ENCODE measurements at regions not wholly inside any gene's neighbourhood (a gene's known extent, or its start where the extent isn't known, plus 50 kb on each side); places are given as distances from the start of the nearest gene placed in this dataset.

DNA sequence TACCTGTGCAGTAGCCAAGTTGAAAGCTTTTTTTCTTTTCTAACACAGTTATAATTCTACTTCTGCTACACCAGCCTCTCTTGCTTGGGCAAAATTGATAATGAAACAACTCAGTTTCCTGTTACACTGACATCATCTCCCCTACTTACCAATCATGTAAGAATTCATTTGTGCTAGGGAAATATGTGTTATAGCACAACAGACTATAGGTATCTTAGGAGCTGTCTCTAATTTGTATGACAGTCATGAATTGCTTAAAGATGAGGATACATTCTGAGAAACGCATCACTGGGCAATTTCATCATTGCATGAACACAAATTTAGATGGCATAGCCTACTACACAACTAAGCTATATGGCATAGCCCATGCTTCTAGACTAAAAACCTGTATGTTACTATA, 246.3 kb upstream of the ANKRD50 start:
- peaks cover 0 to 18% of the 10 kb centered on the region in 2 donors for H3K9me3 ChIP-seq (ENCODE audit: control insufficient read depth in 2 of 2, insufficient read depth in 1 of 2, low read depth in 1 of 2, low read length in 1 of 2)
- 80 to 85% (median 81%) methylated on average over 1 of the region's 1 CpG for WGBS, 3 donors
- no peaks in the 10 kb centered on the region for H3K4me1 ChIP-seq (ENCODE audit: control insufficient read depth in 3 of 3, insufficient read depth in 2 of 3, low read depth in 1 of 3, low read length in 2 of 3)
- no peak for DNase-seq
- no peak for FAIRE-seq
- H3K4me3 ChIP-seq (ENCODE audit: low read depth in 1 of 3, low read length in 3 of 3), result no peak overlapping the region
- H3K27me3 ChIP-seq (ENCODE audit: control insufficient read depth in 3 of 3, insufficient read depth in 3 of 3, low read length in 3 of 3), result no peaks in the 10 kb centered on the region
- no peaks in the 10 kb centered on the region for H3K36me3 ChIP-seq (ENCODE audit: control insufficient read depth in 3 of 3, insufficient read depth in 2 of 3, low read depth in 1 of 3, low read length in 3 of 3)
- H3K27ac ChIP-seq (ENCODE audit: low read depth in 1 of 3, low read length in 2 of 3), result no peak overlapping the region

DNA sequence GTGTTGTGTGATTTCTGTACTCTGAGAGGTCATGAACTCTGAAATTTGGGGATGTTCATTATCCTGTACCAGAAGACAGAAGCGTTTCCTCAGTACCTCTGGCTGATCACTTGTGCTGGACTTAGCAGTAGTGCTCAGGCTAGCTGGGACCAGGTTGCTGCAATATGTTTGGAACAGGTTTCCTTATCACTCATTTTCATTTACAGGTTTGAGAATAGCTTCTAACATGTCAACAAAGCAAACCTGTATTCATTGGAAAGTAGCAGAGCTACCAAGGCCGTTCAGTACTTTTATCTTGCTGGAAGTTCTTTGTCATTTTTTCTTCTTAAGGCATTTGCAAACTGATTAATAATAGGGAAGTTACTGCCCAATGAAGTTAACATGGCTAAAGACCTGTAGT, 242.9 kb upstream of the ANKRD50 start:
- H3K4me1 ChIP-seq (ENCODE audit: control insufficient read depth in 3 of 3, insufficient read depth in 2 of 3, low read depth in 1 of 3, low read length in 2 of 3), result no peaks in the 10 kb centered on the region
- WGBS, 3 donors, result 40 to 62% (median 41%) methylated on average over 2 of the region's 2 CpGs
- no peak overlapping the region for H3K4me3 ChIP-seq (ENCODE audit: low read depth in 1 of 3, low read length in 3 of 3)
- H3K27me3 ChIP-seq (ENCODE audit: control insufficient read depth in 3 of 3, insufficient read depth in 3 of 3, low read length in 3 of 3), result no peaks in the 10 kb centered on the region
- no peaks in the 10 kb centered on the region for H3K36me3 ChIP-seq (ENCODE audit: control insufficient read depth in 3 of 3, insufficient read depth in 2 of 3, low read depth in 1 of 3, low read length in 3 of 3)
- no peak for FAIRE-seq
- DNase-seq, result no peak
- no peak overlapping the region for H3K27ac ChIP-seq (ENCODE audit: low read depth in 1 of 3, low read length in 2 of 3)
- H3K9me3 ChIP-seq (ENCODE audit: control insufficient read depth in 2 of 2, insufficient read depth in 1 of 2, low read depth in 1 of 2, low read length in 1 of 2), result peaks cover 0 to 5% of the 10 kb centered on the region in 2 donors

DNA sequence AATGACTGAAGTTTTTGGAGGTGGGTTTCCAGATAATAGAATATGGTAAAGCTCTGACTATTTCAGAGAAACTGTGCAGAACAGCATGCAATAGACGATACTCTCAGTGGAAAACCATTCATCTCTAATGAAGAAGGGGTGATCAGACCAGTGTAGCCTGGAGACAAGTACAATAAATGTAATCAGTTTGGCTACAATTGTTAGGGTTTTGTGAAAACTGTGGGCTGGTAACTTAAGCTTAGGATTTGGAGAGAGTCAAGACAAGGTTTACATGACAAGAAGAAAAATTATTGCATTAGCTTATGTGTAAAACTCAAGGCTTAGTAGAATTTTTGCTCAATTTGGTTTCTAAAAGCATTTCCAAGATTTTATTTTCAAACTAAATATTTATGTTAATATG, 241.5 kb upstream of the ANKRD50 start:
- Histone ChIP-seq H3K27me3 (ENCODE audit: control insufficient read depth in 3 of 3, insufficient read depth in 3 of 3, low read length in 3 of 3) (no peaks in the 10 kb centered on the region), H3K4me3 (ENCODE audit: low read depth in 1 of 3, low read length in 3 of 3) (no peak overlapping the region), H3K4me1 (ENCODE audit: control insufficient read depth in 3 of 3, insufficient read depth in 2 of 3, low read depth in 1 of 3, low read length in 2 of 3) (no peaks in the 10 kb centered on the region), H3K27ac (ENCODE audit: low read depth in 1 of 3, low read length in 2 of 3) (no peak overlapping the region), H3K36me3 (ENCODE audit: control insufficient read depth in 3 of 3, insufficient read depth in 2 of 3, low read depth in 1 of 3, low read length in 3 of 3) (no peaks in the 10 kb centered on the region), H3K9me3 (ENCODE audit: control insufficient read depth in 2 of 2, insufficient read depth in 1 of 2, low read depth in 1 of 2, low read length in 1 of 2) (peaks cover 0 to 2% of the 10 kb centered on the region in 2 donors)
- DNase-seq, result no peak
- 70 to 77% (median 76%) methylated on average over 1 of the region's 1 CpG for WGBS, 3 donors
- no peak for FAIRE-seq

DNA sequence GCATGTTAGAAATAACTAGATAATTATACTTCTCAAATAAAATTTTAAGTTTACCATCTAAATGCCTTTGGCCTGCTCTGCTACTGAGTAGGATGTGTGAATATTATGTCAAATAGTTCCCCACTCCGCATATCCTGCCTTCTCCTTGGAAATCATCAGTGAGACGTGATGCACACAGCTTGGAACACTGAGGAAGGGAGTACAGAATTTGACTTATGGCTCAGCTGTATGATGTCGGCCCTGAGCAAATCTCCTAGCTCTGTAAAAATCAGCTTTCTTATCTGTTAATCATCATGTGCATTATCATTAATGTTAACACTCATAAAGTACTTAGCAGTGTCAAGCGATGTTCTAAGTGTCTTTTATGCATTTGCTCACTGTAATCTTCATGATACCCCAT, 241.0 kb upstream of the ANKRD50 start:
- Histone ChIP-seq H3K36me3 (ENCODE audit: control insufficient read depth in 3 of 3, insufficient read depth in 2 of 3, low read depth in 1 of 3, low read length in 3 of 3) (no peaks in the 10 kb centered on the region), H3K4me1 (ENCODE audit: control insufficient read depth in 3 of 3, insufficient read depth in 2 of 3, low read depth in 1 of 3, low read length in 2 of 3) (no peaks in the 10 kb centered on the region), H3K4me3 (ENCODE audit: low read depth in 1 of 3, low read length in 3 of 3) (no peak overlapping the region), H3K27me3 (ENCODE audit: control insufficient read depth in 3 of 3, insufficient read depth in 3 of 3, low read length in 3 of 3) (no peaks in the 10 kb centered on the region), H3K9me3 (ENCODE audit: control insufficient read depth in 2 of 2, insufficient read depth in 1 of 2, low read depth in 1 of 2, low read length in 1 of 2) (peaks cover 0 to under 1% of the 10 kb centered on the region in 2 donors), H3K27ac (ENCODE audit: low read depth in 1 of 3, low read length in 2 of 3) (no peak overlapping the region)
- FAIRE-seq (no peak), DNase-seq (no peak)
- 68 to 76% (median 69%) methylated on average over 4 of the region's 4 CpGs for WGBS, 3 donors

DNA sequence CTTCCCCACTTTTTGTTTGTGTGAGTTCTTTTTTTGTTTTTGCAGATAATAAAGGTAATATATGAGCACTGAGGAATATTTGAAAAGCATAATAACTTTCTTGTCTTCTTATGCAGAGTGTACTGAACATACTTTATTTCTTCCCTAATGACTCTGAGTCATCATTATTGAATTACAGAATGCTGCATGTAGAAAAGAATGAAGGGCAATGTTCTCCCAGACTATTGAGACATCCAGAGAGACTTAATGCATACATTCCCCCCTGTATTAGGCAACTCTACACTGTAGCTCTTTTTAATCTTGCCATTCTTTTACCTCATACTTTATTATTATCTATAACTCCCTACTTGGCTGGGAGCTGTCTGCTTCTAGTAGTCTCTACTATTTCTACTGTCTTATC, 240.5 kb upstream of the ANKRD50 start:
- Histone ChIP-seq H3K27ac (ENCODE audit: low read depth in 1 of 3, low read length in 2 of 3) (no peak overlapping the region), H3K4me1 (ENCODE audit: control insufficient read depth in 3 of 3, insufficient read depth in 2 of 3, low read depth in 1 of 3, low read length in 2 of 3) (no peaks in the 10 kb centered on the region), H3K9me3 (ENCODE audit: control insufficient read depth in 2 of 2, insufficient read depth in 1 of 2, low read depth in 1 of 2, low read length in 1 of 2) (no peaks in the 10 kb centered on the region), H3K36me3 (ENCODE audit: control insufficient read depth in 3 of 3, insufficient read depth in 2 of 3, low read depth in 1 of 3, low read length in 3 of 3) (no peaks in the 10 kb centered on the region), H3K27me3 (ENCODE audit: control insufficient read depth in 3 of 3, insufficient read depth in 3 of 3, low read length in 3 of 3) (no peaks in the 10 kb centered on the region), H3K4me3 (ENCODE audit: low read depth in 1 of 3, low read length in 3 of 3) (no peak overlapping the region)
- FAIRE-seq (no peak), DNase-seq (no peak)

DNA sequence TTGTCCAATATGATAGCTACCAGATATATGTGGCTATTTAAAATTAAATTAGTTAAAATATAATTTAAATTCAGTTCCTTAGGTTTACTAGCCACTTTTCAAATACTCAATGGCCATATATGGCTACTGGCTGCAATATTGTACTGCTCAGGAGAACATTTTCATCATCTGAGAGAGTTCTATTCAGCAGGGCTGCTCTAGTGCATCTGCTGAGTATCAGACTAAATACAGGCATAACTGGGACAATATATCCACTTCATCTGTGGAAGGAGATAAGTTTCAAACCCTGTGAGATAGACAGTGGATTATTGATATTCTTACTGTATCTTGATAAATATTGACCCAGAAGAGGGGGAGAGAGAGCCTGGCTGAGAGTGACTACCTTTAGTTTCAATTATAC, 240.1 kb upstream of the ANKRD50 start:
- Histone ChIP-seq H3K27me3 (ENCODE audit: control insufficient read depth in 3 of 3, insufficient read depth in 3 of 3, low read length in 3 of 3) (no peaks in the 10 kb centered on the region), H3K4me3 (ENCODE audit: low read depth in 1 of 3, low read length in 3 of 3) (no peak overlapping the region), H3K9me3 (ENCODE audit: control insufficient read depth in 2 of 2, insufficient read depth in 1 of 2, low read depth in 1 of 2, low read length in 1 of 2) (no peaks in the 10 kb centered on the region), H3K36me3 (ENCODE audit: control insufficient read depth in 3 of 3, insufficient read depth in 2 of 3, low read depth in 1 of 3, low read length in 3 of 3) (no peaks in the 10 kb centered on the region), H3K4me1 (ENCODE audit: control insufficient read depth in 3 of 3, insufficient read depth in 2 of 3, low read depth in 1 of 3, low read length in 2 of 3) (no peaks in the 10 kb centered on the region), H3K27ac (ENCODE audit: low read depth in 1 of 3, low read length in 2 of 3) (no peak overlapping the region)
- no peak for DNase-seq
- FAIRE-seq, result no peak

DNA sequence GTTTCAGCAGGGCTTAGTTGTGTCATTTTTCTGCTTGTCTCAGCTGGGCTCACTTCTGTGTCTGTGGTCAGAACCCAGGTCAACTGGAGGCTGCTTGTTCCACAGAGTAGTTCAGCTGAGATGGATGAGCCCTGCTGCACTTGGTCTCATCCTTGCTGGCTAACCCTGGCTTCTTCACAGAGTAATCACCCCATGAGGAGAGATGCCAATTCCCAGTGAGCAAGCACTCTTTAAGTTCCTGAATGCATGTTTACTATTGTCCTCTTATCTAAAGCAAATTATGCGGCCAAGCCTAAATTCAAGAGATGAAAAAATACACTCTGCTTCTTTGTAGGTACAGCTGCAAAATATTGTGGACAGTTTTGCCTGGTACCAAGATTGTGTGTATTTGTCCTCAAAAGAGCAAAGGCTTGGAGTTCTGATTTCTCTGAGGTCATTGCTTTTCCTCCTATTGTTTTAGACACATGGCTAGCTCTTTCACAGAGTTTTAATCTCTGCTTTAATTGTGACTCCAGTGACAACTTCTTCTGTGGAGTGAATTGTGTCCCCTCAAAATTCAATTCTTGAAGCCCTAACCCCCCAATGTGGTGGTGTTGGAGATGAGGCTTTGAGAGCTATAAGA, 236.6 kb upstream of the ANKRD50 start:
- 39 to 65% (median 41%) methylated on average over 1 of the region's 1 CpG for WGBS, 3 donors
- H3K36me3 ChIP-seq (ENCODE audit: control insufficient read depth in 3 of 3, insufficient read depth in 2 of 3, low read depth in 1 of 3, low read length in 3 of 3), result no peaks in the 10 kb centered on the region
- no peak for FAIRE-seq
- no peaks in the 10 kb centered on the region for H3K9me3 ChIP-seq (ENCODE audit: control insufficient read depth in 2 of 2, insufficient read depth in 1 of 2, low read depth in 1 of 2, low read length in 1 of 2)
- no peak overlapping the region for H3K27ac ChIP-seq (ENCODE audit: low read depth in 1 of 3, low read length in 2 of 3)
- H3K4me3 ChIP-seq (ENCODE audit: low read depth in 1 of 3, low read length in 3 of 3), result no peak overlapping the region
- no peaks in the 10 kb centered on the region for H3K27me3 ChIP-seq (ENCODE audit: control insufficient read depth in 3 of 3, insufficient read depth in 3 of 3, low read length in 3 of 3)
- no peak for DNase-seq
- H3K4me1 ChIP-seq (ENCODE audit: control insufficient read depth in 3 of 3, insufficient read depth in 2 of 3, low read depth in 1 of 3, low read length in 2 of 3), result no peaks in the 10 kb centered on the region

DNA sequence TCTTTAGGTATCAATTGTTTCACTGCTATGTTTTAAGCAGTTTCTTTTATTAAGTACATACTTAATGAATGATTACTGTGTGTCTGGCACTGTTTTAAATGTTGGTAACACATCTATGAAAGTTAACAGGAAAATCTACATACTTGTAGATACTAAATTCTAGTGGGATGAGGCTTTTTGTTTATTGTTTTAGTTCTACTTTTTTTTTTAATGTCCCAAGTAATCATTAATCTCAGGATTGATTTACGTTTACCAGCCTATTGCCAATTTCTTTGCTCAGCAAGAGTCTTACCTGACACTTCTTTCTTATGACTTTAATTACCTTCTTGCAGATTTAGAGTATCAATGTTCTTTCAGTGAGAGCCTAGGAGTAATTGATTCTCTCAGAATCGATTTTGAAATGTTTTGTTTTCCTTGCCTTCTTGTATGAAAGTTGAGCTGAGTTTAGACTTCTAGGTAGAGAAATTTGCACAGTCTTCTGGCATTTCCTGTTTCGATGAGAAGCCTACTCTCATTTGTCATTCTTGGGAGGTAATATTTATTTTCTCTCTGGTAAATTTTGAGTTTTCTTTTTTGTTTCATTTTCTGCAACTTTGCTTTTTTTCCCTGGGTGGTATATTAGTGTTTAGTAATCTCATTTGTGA, 235.2 kb upstream of the ANKRD50 start:
- Histone ChIP-seq H3K27me3 (ENCODE audit: control insufficient read depth in 3 of 3, insufficient read depth in 3 of 3, low read length in 3 of 3) (no peaks in the 10 kb centered on the region), H3K4me1 (ENCODE audit: control insufficient read depth in 3 of 3, insufficient read depth in 2 of 3, low read depth in 1 of 3, low read length in 2 of 3) (no peaks in the 10 kb centered on the region), H3K27ac (ENCODE audit: low read depth in 1 of 3, low read length in 2 of 3) (no peak overlapping the region), H3K36me3 (ENCODE audit: control insufficient read depth in 3 of 3, insufficient read depth in 2 of 3, low read depth in 1 of 3, low read length in 3 of 3) (no peaks in the 10 kb centered on the region), H3K9me3 (ENCODE audit: control insufficient read depth in 2 of 2, insufficient read depth in 1 of 2, low read depth in 1 of 2, low read length in 1 of 2) (no peaks in the 10 kb centered on the region), H3K4me3 (ENCODE audit: low read depth in 1 of 3, low read length in 3 of 3) (no peak overlapping the region)
- DNase-seq (no peak), FAIRE-seq (no peak)
- WGBS, 3 donors, result 35 to 48% (median 35%) methylated on average over 3 of the region's 3 CpGs

DNA sequence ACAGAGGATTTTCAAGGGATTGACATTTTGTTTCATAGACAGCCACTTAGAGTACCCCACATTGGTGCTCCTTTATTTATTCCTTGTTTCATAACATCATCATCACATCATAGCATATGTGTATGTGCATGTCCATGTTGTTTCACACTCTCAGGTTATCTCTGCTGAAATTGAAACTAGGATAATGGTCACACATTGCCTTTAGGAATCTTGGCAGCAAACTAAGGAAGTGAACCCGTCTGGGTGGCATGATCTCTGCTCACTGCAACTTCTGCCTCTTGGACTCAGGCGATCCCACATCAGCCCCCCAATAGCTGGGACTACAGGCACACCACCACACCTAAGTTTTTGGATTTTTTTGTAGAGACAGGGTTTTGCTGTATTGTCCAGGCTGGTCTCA, 234.2 kb upstream of the ANKRD50 start:
- FAIRE-seq, result no peak
- H3K4me3 ChIP-seq (ENCODE audit: low read depth in 1 of 3, low read length in 3 of 3), result no peak overlapping the region
- H3K4me1 ChIP-seq (ENCODE audit: control insufficient read depth in 3 of 3, insufficient read depth in 2 of 3, low read depth in 1 of 3, low read length in 2 of 3), result no peaks in the 10 kb centered on the region
- no peaks in the 10 kb centered on the region for H3K27me3 ChIP-seq (ENCODE audit: control insufficient read depth in 3 of 3, insufficient read depth in 3 of 3, low read length in 3 of 3)
- DNase-seq, result no peak
- no peaks in the 10 kb centered on the region for H3K36me3 ChIP-seq (ENCODE audit: control insufficient read depth in 3 of 3, insufficient read depth in 2 of 3, low read depth in 1 of 3, low read length in 3 of 3)
- no peaks in the 10 kb centered on the region for H3K9me3 ChIP-seq (ENCODE audit: control insufficient read depth in 2 of 2, insufficient read depth in 1 of 2, low read depth in 1 of 2, low read length in 1 of 2)
- WGBS, 3 donors, result 25 to 63% (median 33%) methylated on average over 2 of the region's 2 CpGs
- no peak overlapping the region for H3K27ac ChIP-seq (ENCODE audit: low read depth in 1 of 3, low read length in 2 of 3)

Data from small intestine (tissue), 7 donors.